ENCODE measurements at regions not wholly inside any gene's neighbourhood (a gene's known extent, or its start where the extent isn't known, plus 50 kb on each side); places are given as distances from the start of the nearest gene placed in this dataset.

- TF ChIP-seq EP300 (IDR thresholded peaks at IDR 0.05) (no peak), CTCF (IDR thresholded peaks at IDR 0.05) (no peak)
These were observed 194.3 kb downstream of the FIGN start for GRCh38 chr2:163541495-163541894.
